Anterior cingulate cortex (tissue), 58 donors: ENCODE measurements at regions not wholly inside any gene's neighbourhood (a gene's known extent, or its start where the extent isn't known, plus 50 kb on each side); places are given as distances from the start of the nearest gene placed in this dataset.
"Not testable (repeated sequence)": the region's sequence is repeated elsewhere in the genome, so short reads cannot be mapped to it uniquely, and the experiment has no call there.

Experiments used
- DNase-seq, 58 donors: peaks; one replicate each; lab custom pipeline; 2025; lab: John Stamatoyannopoulos, UW

DNA sequence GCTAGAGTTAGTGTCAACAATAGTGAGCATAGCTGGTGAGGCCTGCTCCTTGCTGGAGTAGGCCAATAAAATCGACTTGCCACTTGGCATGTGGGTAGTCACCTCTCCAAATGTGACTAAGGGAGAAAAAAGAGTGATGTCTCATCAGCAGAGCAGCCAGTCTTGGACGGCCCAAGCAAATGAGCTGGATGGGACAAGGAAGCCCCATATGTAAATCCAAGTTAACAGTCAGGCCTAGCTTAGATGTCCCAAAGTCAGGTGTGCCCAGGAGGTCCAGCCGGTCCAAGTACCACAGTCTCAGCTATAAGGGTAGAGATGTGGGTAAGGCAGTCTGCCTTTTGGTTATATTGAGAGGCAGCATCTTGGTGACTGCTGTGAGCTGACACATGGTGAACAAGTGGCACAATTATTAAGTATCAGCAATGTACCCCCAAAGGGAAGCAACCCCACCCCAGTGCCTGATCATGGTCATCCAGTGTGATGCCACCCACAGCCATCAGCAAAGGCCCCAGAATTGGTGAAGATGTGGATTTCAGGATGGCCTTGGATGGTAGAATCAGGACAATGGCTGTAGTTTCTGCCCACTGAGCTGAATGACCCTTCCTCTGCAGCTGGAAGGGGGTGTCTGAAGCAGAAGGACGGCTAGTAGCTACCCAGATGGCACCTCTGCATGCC is 83.4 kb downstream of the TNFRSF13B start:
- no peak for DNase-seq

DNA sequence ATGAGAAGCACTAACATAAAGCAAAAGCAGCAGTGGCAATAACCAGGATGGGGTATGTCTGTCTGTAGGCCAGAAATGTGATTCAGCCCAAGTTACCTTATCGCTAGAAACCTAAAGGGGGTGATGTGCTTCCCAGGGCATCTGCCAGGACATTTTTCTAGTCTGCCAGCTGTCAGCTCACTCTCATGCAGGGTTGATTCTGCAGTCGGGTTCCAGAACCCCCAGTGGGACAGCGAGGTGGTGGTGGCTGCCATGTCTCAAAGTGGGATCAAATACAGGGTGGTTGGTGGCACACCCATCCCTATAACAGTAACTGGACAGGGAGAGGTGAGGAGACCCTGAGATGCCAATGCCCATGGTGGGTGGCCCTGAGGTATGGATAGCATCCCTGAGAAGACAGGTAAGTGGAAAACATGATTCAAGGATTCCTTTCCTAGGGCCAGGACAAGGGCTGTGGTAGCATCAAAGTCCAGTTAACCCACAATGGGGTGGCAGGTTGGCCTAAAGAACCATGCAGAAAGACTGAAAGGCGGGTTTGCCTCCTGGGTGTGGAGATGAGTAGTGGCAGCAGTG is 84.3 kb downstream of the TNFRSF13B start:
- no peak for DNase-seq

DNA sequence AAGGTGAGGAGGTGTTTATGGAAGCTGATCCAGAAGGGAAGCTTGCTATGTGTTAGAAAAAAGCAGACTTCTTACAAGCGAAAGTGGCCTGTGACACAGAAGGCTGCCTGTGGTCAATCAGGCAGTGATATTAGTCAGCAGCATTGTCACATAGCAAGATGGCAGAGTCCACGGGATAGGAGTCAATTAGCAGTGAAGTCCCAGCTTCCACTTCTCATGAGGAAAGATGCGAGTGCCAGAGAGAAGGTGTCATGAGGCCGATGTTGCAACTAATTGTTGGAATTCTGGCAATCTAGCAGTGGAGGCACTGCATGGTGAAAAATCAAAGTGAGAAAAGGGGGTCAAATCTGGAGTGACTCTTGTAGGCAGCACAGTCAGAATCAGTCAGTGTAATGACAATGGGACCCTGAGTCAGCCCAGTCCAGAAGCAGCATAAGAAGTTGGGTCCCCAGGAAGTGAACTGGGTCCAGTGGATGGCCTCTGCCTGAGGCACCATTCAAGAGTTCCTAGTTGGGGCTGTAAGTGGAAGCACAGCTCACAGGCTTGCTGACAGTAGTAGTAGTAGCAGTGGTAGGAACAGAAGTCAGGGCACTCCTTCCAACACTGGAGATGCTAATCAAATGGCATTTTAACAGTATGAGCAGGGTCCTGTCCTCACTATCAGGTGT is 85.1 kb downstream of the TNFRSF13B start:
- no peak for DNase-seq

DNA sequence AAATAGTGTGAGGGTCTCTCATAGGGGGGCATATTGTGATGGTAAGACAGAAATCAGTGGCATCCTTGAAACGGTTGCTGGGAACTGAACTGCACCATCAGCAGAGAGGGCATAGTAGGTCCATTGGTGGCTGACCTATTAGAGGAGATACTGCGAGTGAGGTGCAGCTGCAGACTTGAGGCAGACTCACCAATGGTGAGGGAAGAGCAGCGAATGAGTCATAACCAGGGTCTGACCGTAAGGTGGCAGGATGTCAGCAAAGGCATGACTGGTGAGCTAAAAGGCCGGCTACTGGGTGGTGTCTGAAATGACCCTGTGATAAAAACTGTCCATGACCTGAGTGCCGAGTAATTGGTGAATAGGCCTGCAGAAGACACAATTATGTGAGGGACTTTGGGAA is 86.7 kb downstream of the TNFRSF13B start:
- not testable (repeated sequence) for DNase-seq

DNA sequence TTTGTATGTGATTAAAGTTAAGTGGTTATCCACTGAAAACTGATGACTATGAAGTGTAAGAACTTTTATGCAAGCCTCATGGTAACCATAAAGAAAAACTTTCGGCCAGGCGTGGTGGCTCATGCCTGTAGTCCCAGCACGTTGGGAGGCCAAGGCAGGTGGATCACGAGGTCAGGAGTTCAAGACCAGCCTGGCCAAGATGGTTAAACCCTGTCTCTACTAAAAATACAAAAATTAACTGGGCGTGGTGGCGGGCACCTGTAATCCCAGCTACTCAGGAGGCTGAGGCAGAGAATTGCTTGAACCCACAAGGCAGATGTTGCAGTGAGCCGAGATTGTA is 89.0 kb downstream of the TNFRSF13B start:
- not testable (repeated sequence) for DNase-seq

DNA sequence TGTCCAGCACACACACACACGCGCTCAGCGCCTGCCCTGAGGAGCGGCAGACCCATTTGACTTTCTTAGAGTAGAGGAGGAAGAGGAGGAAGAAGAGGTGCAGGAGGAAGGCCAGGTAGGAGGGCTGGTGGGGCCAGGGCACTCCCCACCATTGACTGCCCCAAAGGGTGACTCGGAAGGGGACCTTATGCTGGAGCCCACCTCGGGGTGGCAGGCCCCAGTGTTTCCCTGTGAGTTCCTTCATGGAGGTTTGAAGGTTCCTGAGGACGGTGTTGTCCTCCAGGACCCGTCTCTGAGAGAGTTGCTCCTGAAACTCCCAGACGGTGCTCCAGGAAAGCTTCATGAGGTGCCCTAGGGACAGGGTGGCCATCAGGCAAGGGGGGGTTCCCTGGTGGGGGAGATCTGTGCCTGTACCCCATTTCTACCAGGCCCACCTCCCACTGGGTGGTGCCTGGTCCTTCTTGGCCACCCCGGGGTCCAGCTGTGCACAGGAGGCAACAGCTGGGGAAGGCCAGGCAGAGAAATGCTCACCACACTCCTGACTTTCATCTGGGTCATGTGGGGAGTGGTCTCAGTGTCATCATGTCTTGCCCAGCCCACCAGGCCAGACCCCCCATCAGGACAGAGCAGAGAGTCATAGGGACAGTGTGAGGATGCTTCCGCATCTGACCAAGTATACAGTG is 89.5 kb downstream of the TNFRSF13B start:
- no peak for DNase-seq

DNA sequence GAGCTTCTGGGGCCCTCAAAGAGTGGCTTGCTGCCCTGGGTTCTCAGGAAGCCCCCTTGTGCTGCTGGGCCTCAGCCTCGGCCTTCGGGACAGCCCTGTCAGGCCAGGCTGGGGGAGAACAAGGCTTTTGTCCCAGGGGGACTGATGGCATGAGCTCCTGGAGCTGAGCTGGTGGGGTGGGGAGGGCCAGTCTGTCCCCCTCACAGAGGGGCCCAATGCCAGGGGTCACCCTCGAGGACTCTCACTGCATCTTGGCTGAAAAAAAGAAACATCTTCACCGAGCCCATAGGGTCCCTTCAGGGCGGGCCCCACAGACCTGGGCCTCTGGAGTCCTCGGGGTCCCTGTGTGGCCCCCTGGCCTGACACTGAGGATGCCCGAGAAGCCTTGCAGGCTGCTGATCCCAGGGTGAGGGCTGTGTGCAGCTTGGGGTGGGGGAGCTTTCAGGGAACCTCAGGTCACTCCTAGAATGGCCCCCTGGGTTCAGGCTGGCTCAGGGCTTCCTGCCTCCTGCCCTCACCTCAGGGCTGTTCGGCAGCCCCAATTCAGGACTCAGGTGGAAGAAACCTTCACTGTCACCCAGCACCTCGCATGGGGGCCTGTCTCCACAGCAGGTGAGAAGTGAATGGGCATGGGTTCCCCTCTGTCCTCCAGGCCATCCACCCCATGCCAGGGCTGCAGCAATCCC is 90.5 kb downstream of the TNFRSF13B start:
- DNase-seq, result no peak

DNA sequence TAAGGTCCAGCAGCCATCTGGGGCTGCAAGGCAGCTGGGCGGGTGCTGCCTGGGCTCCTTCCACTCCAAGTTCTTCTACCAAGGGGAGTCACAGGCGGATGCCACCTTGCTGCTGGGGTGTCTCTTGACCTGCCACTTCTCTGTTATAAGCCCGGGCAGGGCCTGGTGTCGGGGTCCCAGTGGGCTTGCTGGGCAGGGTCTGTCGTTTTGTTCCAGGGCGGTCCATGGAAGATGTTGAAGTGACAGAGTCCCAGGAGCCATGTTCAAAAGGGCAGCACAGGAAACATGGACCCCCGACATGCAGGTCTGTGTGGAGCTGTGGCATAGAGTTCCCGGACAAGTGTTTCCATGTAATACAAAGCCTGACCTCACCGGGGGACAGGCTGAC is 91.1 kb downstream of the TNFRSF13B start:
- no peak for DNase-seq

DNA sequence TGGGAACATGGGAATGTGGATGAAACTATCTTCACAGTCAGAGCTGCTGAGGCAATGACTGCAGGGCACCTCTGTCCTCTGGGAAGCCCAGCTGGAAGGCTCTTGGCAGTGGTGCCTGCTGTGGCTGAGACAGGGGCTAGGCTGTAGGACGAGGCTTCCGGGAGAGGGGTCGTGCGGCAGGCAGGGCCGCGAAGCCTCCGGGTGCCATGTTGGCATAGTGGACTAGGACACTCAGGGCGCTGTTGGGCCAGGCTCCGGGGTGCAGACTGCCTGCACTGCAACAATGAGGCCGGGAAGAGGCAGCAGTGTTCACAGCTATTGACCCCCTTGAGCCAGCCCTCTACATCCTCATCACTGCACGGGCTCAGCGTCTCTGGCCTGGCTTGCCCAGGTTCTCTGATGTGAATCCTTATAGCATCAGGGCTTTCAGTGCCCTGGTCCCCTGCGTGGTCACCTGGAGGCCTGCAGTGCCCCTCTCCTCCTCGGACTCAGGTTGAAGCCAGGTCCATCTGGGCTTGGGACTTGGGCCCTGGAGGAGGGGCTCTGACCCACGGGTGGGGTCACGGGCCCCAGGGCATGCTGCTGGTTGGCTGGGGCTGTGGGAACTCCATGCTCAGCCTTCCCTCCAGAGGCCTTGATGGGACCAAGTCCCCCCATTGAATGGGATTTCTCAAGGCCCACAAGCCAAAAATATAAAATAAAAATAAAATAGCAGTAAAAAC is 91.6 kb downstream of the TNFRSF13B start:
- no peak for DNase-seq

DNA sequence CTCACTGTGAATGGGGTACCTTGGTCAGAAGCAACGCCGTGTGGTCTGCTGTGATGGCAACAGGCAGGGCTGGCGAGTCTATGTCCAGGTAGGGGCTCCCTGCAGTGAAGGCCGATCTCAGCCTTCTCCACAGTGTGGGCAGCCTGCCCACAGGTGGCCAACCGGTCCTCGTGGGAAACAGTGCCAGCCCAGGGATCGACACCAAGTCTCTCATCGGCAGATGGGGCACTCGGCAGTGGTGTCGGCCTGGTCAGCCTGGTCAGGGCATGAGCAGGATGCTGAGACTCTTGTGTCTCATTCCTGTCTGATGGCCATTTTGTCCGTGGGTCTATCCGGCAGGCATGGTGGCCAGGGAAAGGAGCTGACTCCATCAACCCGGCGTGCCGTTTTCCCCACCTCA is 92.2 kb downstream of the TNFRSF13B start:
- DNase-seq, result no peak

DNA sequence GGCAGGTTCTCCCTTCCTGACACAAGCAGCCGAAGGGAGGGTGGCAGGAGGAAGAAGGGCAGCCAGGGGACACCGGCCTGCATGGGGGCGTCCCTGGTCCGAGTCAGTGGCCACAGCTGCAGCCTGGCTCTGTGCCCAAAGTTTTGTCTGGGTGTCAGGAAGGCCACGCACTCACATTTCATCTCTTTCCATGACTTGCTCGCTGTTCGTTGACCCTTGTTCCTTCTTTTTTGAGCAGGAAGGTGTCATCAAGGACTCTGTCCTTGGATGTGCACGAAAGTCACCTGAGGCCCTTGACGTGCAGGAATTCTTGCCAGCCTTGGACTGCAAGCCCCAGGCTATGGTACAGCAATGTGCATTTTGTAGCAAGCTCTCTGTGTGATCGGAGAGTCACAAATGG is 93.3 kb downstream of the TNFRSF13B start:
- DNase-seq, result no peak

DNA sequence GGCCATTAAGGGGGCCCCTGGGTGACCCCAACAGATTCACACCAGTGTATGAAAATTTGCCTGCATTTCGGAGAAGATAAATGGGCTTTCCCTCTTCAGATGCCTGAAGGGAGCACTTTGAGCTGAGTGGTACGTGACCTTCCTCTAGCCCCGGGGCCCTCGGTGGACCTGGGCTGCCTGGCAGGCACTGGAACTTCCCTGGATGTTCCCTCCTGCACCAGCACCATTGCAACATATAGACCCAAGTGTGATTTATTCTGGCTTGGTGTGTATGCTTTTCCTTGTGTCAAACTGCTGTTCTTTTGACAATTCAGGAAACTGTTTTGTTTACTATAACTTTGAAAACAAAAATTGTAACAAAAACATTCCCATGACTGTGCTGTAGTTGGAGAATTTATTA is 93.8 kb downstream of the TNFRSF13B start:
- no peak for DNase-seq

DNA sequence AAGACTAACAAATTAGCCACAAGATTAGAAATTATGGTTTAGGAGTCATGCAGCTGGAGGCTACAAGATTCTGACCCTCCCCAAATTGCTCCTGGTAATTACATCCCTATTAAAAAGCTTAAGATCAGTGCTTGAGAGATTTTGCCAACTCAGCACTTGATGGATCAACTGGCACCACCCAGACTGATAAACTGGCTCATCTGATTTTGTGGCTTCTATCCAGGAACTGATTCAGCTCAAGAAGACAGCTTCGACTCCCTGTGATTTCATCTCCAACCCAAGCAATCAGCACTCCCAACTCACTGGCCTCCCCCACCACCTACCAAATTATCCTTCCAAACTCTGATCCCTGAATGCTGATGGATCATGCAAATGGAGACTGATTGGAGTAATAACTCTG is 94.8 kb downstream of the TNFRSF13B start:
- no peak for DNase-seq

DNA sequence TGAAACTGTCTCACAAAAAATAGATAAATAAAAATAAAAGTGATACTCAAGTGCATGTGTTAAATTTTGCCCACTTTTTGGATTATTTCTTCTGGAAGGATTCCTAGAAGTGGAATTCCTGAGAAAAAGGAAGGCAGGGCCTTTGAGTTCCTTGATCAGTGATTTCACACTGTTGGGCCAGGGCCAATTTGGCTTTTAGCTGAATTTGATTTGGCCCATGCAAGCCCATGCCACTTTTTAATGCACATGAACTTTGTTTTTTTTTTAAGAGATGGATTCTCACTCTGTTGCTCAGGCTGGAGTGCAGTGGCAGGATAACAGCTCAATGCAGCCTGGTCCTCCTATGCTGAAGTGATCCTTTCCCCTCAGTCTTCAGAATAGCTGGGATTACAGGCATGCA is 96.3 kb downstream of the TNFRSF13B start:
- no peak for DNase-seq

DNA sequence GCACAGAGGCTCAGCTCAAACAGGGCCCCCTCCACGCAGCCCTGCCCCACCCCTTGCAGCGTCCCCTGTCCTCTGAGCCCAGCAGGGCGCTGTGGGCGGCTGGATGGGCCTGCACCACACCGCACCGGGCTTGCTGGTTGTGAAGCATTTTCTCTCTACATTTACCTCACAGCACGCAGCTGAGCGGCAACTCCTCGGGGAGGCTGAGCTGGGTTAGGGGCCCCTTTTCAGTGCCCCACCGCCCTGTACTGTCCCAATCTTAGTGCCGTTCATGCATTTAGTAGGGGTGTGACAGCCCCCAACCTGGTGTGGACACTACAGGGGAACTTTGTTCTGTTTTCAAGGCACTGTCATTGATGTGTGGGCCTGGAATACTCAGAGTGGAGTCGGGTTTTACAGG is 97.7 kb downstream of the TNFRSF13B start:
- not testable (repeated sequence) for DNase-seq

DNA sequence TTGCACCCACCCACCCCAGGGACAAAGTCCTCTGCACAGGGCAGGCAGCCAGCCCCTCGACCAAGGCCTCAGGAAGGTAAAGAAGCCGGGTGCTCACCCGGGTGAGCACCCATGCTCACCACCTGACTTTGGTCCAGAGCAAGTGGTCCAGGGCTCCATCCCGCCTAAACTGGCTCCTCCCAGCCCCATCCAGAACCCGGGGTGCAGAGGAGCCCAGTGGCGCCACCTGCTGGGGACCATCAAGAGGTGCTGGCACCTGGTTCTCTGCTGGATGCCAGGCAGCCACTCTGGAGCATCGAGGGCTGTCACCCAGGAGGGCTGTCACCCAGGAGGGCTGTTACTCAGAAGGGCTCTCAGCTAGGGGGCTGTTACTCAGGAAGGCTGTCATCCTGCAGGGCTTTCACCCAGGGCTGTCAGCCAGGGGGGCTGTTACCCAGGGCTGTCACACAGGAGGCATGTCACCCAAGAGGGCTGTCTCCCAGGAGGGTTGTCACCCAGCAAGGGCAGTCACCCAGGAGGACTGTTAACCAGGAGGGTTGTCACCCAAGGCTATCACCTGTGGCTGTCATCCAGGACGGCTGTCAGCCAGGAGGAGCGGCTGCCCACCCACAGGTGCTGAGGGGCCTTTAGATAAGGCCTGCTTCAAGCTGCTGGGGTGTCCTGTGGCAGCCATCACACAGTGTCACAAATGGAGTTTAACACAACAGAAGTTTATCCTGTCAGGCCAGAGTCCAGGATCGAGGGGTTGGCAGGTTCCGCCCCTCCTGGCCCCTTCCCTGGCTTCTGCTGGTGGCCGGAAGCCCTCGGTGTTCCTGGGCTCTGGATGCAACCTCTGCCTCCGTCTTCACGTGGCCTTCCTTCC is 98.5 kb downstream of the TNFRSF13B start:
- no peak for DNase-seq

DNA sequence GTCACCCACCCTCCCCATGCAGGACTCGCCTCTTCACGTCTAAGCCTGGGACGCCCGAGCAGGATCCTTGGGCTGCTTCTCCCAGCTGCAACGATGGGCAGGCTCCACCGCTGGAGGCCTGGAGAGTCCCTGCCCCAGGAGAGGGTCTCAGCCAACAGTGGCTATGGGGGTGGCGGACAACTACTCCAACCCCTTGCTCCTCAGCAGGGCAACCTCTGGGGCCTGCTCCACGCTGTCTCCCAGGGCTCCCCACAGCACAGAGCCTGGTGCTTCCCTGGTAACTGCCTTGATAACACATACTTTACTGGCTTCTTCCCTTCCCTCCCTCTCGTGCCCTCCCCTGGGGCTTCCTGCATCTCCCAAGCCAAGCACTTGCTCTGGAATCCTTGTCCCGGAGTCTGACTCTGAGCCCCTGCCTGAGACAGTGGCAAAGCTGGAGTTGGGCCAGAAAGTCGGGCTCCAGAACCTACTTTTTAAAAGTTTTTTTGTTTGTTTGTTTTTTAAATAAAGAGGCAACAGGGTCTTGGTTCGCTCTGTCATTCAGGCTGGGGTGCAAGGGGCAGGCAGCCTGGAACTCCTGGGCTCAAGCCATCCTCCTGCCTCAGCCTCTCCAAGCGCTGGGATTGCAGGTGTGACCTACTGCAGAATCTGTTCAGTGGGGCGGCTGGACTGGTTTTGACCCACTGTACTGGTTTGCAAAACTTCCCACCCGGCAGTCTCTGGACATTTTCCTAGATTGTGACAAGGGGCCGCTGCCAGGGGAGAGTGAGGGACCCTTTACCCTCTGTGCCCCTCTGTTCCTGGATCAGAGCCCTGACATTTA is 99.4 kb downstream of the TNFRSF13B start:
- DNase-seq, result no peak

DNA sequence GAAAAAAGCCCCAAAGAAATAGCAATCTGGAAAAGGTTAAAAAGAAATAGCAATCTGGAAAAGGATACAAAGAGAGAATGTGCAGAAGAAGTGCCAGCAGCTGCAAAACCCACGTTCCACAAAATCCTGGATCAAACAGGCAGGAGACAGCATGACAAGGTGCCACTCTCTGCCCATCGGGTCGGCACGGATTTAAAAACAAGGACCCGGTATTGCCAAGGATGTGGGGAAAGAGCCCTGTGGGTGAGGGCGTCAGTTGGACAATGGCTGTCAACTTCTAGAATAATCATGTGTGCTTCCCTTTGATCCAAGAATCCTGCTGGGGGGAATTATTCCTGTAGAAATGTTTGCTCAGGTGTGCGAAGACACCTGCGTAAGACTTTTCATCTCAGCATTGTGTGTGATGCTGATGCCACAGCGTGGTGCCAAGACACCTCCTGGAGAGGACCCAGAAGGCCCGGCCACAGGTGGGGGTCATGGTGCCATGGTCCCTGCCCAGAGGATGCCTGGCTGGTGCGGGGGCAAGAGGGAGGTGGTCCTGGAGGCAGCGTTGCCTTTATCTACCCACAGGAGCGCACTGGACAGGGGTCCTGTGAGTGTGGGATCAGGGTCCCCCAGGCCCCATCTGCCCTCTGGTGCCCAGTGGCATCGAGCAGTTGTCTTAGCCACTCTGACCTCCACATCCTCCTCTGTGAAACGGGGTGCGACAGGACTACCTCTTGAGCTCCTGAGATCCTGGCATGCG is 100.3 kb downstream of the TNFRSF13B start:
- DNase-seq, result not testable (repeated sequence)
